DND-41 (cell line): ENCODE measurements at regions not wholly inside any gene's neighbourhood (a gene's known extent, or its start where the extent isn't known, plus 50 kb on each side); places are given as distances from the start of the nearest gene placed in this dataset.

ENCODE experiments used
- ATAC-seq: fragments of 200-7000 bp; cut with Tn5 transposase; 3 replicates; pipeline ENCODE4 v1.9.1; 2021; ENCODE audit warnings: low read depth; ENCODE audit not compliant: insufficient read depth
- DNase-seq: peaks from one replicate; pipeline ENCODE4 v3.0.0-alpha.2; 2020
- H2AFZ ChIP-seq: 2 replicates; pipeline ENCODE4 v1.6.0; 2012; ENCODE audit warnings: low read depth, low read length
- H3K27ac ChIP-seq: 2 replicates; pipeline ENCODE4 v1.5.1; 2012; ENCODE audit warnings: low read length, inconsistent platforms
- H3K27me3 ChIP-seq: fragments of 200-600 bp; sonication (generic); 2 replicates; pipeline ENCODE4 v1.6.0; 2012; ENCODE audit warnings: low read length, mild to moderate bottlenecking, inconsistent platforms; ENCODE audit not compliant: insufficient read depth, poor library complexity
- H3K36me3 ChIP-seq: 2 replicates; pipeline ENCODE4 v1.5.1; 2012; ENCODE audit warnings: low read length, inconsistent platforms; ENCODE audit not compliant: insufficient read depth
- H3K4me1 ChIP-seq: 2 replicates; pipeline ENCODE4 v1.5.1; 2012; ENCODE audit warnings: mild to moderate bottlenecking, low read length; ENCODE audit not compliant: insufficient read depth
- H3K4me2 ChIP-seq: 2 replicates; pipeline ENCODE4 v1.6.0; 2012; ENCODE audit warnings: mild to moderate bottlenecking, moderate library complexity, low read length, inconsistent platforms; ENCODE audit not compliant: insufficient read depth
- H3K4me3 ChIP-seq, 2 experiments: fragments of 200-600 bp in 1 of 2; shearing (Covaris generic) in 1 of 2; 2 replicates each; pipeline ENCODE4 v1.5.1; 2012 to 2016; ENCODE audit warnings: inconsistent platforms in 2 of 2, low read length in 2 of 2, mild to moderate bottlenecking in 2 of 2, low read depth in 1 of 2, moderate library complexity in 1 of 2
- H3K79me2 ChIP-seq: 2 replicates; pipeline ENCODE4 v1.6.0; 2012; ENCODE audit warnings: low read length, inconsistent platforms; ENCODE audit not compliant: insufficient read depth
- H3K9ac ChIP-seq: 2 replicates; pipeline ENCODE4 v1.6.0; 2012; ENCODE audit warnings: low read depth, mild to moderate bottlenecking, inconsistent platforms, low read length, moderate library complexity
- H3K9me3 ChIP-seq: 2 replicates; pipeline ENCODE4 v1.5.1; 2012; ENCODE audit warnings: low read length, moderate library complexity, mild to moderate bottlenecking, inconsistent platforms; ENCODE audit not compliant: insufficient read depth, severe bottlenecking
- H4K20me1 ChIP-seq: 2 replicates; pipeline ENCODE4 v1.6.0; 2012; ENCODE audit warnings: low read length; ENCODE audit not compliant: insufficient read depth
- EZH2 ChIP-seq: IDR thresholded peaks from 3 replicates; pipeline ENCODE4 v1.6.1; 2012; ENCODE audit warnings: borderline replicate concordance, low read depth, mild to moderate bottlenecking, moderate library complexity, low read length, inconsistent platforms; ENCODE audit not compliant: severe bottlenecking
- TF ChIP-seq, protein P1 (sequence below): IDR thresholded peaks from 2 replicates; pipeline ENCODE4 v1.5.1; 2012; ENCODE audit warnings: borderline replicate concordance, low read length, moderate library complexity, mild to moderate bottlenecking; ENCODE audit not compliant: poor library complexity, severe bottlenecking; ENCODE audit errors: extremely low read depth

DNA sequence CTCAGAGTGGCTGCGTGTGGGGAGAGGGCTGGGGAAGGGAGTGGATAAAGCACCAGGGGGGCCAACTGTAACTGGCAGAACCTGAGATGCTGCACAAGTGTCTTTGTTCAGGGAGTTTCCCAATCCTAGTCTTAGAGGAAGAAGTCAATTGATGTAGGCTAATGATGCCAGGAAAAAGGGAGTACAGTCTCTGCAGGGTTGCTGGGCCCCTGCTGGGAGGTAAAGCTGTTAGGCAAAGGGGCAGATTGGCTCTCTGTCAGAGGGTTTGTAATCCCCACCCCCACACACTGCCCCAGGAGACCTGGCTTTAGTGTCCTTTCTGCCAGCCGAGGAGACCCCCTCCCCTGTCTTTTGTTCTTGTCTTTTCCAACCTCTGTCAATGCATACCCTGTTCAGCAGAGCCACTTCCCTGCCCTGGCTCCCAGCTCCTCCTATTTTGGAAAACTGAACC lies 178.4 kb downstream of the KCNA5 start:
- no peaks in the 10 kb centered on the region for H3K79me2 ChIP-seq
- no peak for ATAC-seq
- no peak for TF ChIP-seq EZH2
- TF ChIP-seq, protein P1, sequence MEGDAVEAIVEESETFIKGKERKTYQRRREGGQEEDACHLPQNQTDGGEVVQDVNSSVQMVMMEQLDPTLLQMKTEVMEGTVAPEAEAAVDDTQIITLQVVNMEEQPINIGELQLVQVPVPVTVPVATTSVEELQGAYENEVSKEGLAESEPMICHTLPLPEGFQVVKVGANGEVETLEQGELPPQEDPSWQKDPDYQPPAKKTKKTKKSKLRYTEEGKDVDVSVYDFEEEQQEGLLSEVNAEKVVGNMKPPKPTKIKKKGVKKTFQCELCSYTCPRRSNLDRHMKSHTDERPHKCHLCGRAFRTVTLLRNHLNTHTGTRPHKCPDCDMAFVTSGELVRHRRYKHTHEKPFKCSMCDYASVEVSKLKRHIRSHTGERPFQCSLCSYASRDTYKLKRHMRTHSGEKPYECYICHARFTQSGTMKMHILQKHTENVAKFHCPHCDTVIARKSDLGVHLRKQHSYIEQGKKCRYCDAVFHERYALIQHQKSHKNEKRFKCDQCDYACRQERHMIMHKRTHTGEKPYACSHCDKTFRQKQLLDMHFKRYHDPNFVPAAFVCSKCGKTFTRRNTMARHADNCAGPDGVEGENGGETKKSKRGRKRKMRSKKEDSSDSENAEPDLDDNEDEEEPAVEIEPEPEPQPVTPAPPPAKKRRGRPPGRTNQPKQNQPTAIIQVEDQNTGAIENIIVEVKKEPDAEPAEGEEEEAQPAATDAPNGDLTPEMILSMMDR, result no peak
- H2AFZ ChIP-seq, result no peak overlapping the region
- H3K27me3 ChIP-seq, result no peaks in the 10 kb centered on the region
- H3K9ac ChIP-seq, result no peak overlapping the region
- H3K4me2 ChIP-seq, result no peak overlapping the region
- no peaks in the 10 kb centered on the region for H3K36me3 ChIP-seq
- peaks cover 9% of the 10 kb centered on the region for H4K20me1 ChIP-seq
- no peak for DNase-seq
- H3K27ac ChIP-seq, result no peak overlapping the region
- H3K4me1 ChIP-seq, result peaks cover 24% of the 10 kb centered on the region
- H3K4me3 ChIP-seq, result no peak overlapping the region
- no peaks in the 10 kb centered on the region for H3K9me3 ChIP-seq

DNA sequence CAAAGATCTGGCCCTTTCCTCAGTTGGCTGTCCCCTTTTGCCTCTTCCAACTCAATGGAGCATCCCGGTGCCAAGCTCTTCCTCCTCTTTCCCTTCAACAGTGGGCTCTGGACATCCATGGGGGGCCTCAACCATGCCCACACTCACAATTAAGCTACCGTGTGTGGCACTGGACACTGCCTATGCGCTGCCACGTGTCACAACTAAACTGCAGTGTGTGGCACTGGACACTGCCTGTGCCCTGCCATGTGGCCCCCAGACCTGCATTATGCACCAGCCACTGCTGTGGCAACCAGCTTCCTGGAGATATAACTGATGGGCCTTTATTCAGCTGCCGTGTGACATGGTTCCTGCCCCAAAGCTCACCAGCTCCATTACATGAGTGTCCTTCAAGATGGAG lies 179.1 kb downstream of the KCNA5 start:
- H3K36me3 ChIP-seq, result no peaks in the 10 kb centered on the region
- H2AFZ ChIP-seq, result no peak overlapping the region
- no peak overlapping the region for H3K9ac ChIP-seq
- no peaks in the 10 kb centered on the region for H3K79me2 ChIP-seq
- no peaks in the 10 kb centered on the region for H3K27me3 ChIP-seq
- H3K4me2 ChIP-seq, result no peak overlapping the region
- no peak overlapping the region for H3K4me3 ChIP-seq
- H4K20me1 ChIP-seq, result peaks cover 9% of the 10 kb centered on the region
- H3K9me3 ChIP-seq, result no peaks in the 10 kb centered on the region
- peaks cover 24% of the 10 kb centered on the region for H3K4me1 ChIP-seq
- no peak overlapping the region for H3K27ac ChIP-seq
- TF ChIP-seq, protein P1, result no peak
- no peak for TF ChIP-seq EZH2
- DNase-seq (no peak), ATAC-seq (no peak)

DNA sequence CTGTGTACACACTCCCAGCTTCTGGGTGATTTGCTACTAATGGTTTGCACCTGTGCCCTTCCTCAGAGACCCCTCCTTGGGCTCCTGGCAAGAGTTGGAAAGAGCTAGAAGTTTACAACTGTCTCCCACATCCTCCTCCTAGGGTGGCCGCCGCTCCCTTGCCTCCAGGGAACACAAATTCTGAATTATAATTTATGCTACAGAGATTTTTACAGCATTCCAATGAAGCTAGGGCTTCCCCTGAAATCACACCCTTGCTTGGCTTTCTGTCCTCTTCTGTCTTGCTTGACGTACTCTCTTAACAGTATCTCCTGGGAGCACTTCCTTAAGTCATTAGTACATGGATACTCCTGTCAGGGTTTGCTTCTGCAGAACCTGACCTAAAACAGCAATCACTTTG lies 180.2 kb downstream of the KCNA5 start:
- Histone ChIP-seq H3K9ac (no peak overlapping the region), H4K20me1 (peaks cover 9% of the 10 kb centered on the region), H2AFZ (no peak overlapping the region), H3K9me3 (no peaks in the 10 kb centered on the region), H3K36me3 (no peaks in the 10 kb centered on the region), H3K4me3 (no peak overlapping the region), H3K27ac (no peak overlapping the region), H3K4me1 (peaks cover 24% of the 10 kb centered on the region), H3K27me3 (no peaks in the 10 kb centered on the region), H3K4me2 (no peak overlapping the region), H3K79me2 (no peaks in the 10 kb centered on the region)
- TF ChIP-seq, protein P1, result no peak
- TF ChIP-seq EZH2, result no peak
- no peak for ATAC-seq
- DNase-seq, result no peak

DNA sequence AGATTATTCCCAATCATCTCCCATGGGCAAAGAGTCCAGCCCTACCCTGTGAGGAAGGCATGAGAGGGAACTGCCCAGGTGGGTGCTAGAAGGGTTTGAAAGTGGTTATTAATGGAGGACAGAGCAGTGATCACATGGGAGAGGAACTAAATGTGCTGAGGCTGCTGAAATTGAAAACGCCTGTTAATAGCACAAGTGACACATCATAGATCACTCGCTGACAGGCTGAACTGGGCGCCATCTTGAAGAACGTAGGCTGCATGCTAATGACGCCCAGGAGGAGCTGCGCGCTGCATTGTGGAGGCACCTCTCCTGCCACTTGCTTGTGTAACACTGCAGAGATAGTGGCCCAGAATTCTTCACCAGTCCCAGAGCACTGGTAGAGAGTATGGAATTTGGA lies 182.9 kb downstream of the KCNA5 start:
- Histone ChIP-seq H3K9ac (no peak overlapping the region), H2AFZ (no peak overlapping the region), H4K20me1 (no peaks in the 10 kb centered on the region; the same call in 1 of the 2 replicates)

More for the DNA sequence above, 182.9 kb downstream of the KCNA5 start:
- Histone ChIP-seq H3K4me2 (no peak overlapping the region), H3K27me3 (no peaks in the 10 kb centered on the region), H3K79me2 (no peaks in the 10 kb centered on the region), H3K4me3 (no peak overlapping the region), H3K27ac (no peak overlapping the region), H3K36me3 (no peaks in the 10 kb centered on the region), H3K9me3 (no peaks in the 10 kb centered on the region), H3K4me1 (peaks cover 7% of the 10 kb centered on the region)
- TF ChIP-seq, protein P1, result no peak
- no peak for DNase-seq
- no peak for ATAC-seq
